ENCODE measurements at regions not wholly inside any gene's neighbourhood (a gene's known extent, or its start where the extent isn't known, plus 50 kb on each side); places are given as distances from the start of the nearest gene placed in this dataset.

GRCh38 chr16:65896448-65897153 lies 469.9 kb upstream of the CDH5 start:
- TF ChIP-seq EZH2 (IDR thresholded peaks at IDR 0.05; ENCODE audit: low read length, missing control alignments) (no peak), CTCF (conservative IDR thresholded peaks at IDR 0.05 in 1 of 2, IDR thresholded peaks at IDR 0.05 in 1 of 2; ENCODE audit: low read depth in 1 of 2, low read length in 2 of 2) (no peak)
